NCI-H2196 (cell line): ENCODE measurements at regions not wholly inside any gene's neighbourhood (a gene's known extent, or its start where the extent isn't known, plus 50 kb on each side); places are given as distances from the start of the nearest gene placed in this dataset.

Experiments used
- DNase-seq: peaks from one replicate; lab custom pipeline; 2025; ENCODE audit not compliant: unreplicated experiment; lab: John Stamatoyannopoulos, UW

- DNase-seq: no peak
These were observed 126.5 kb upstream of the THBS1 start for GRCh38 chr15:39454189-39454986.

- DNase-seq: no peak
These were observed 125.3 kb upstream of the THBS1 start for GRCh38 chr15:39455471-39455991.

GRCh38 chr15:39456159-39456558, 124.7 kb upstream of the THBS1 start:
- no peak for DNase-seq

- DNase-seq: no peak
These were observed 124.1 kb upstream of the THBS1 start for GRCh38 chr15:39456582-39457330.

GRCh38 chr15:39458131-39458530, 122.7 kb upstream of the THBS1 start:
- no peak for DNase-seq

GRCh38 chr15:39459548-39459947, 121.3 kb upstream of the THBS1 start:
- no peak for DNase-seq

GRCh38 chr15:39460748-39461147, 120.1 kb upstream of the THBS1 start:
- no peak for DNase-seq

GRCh38 chr15:39461536-39462130, 119.2 kb upstream of the THBS1 start:
- DNase-seq: no peak

- DNase-seq: no peak
These were observed 118.2 kb upstream of the THBS1 start for GRCh38 chr15:39462691-39463090.

- DNase-seq: no peak
These were observed 114.8 kb upstream of the THBS1 start for GRCh38 chr15:39465843-39466749.

- no peak for DNase-seq
These were observed 114.2 kb upstream of the THBS1 start for GRCh38 chr15:39466750-39467105.

- DNase-seq: no peak
These were observed 112.5 kb upstream of the THBS1 start for GRCh38 chr15:39468331-39468730.

GRCh38 chr15:39468828-39469227, 112.1 kb upstream of the THBS1 start:
- no peak for DNase-seq

- no peak for DNase-seq
These were observed 108.9 kb upstream of the THBS1 start for GRCh38 chr15:39471785-39472574.

GRCh38 chr15:39472621-39473297, 108.1 kb upstream of the THBS1 start:
- DNase-seq: no peak

GRCh38 chr15:39473298-39473947, 107.5 kb upstream of the THBS1 start:
- no peak for DNase-seq

GRCh38 chr15:39474657-39475056, 106.2 kb upstream of the THBS1 start:
- no peak for DNase-seq

- no peak for DNase-seq
These were observed 101.9 kb upstream of the THBS1 start for GRCh38 chr15:39478996-39479395.

GRCh38 chr15:39479911-39480310, 101.0 kb upstream of the THBS1 start:
- DNase-seq: no peak
